SH-SY5Y (cell line): ENCODE measurements at regions not wholly inside any gene's neighbourhood (a gene's known extent, or its start where the extent isn't known, plus 50 kb on each side); places are given as distances from the start of the nearest gene placed in this dataset.

Source experiments
- GATA2 ChIP-seq: IDR thresholded peaks from 2 replicates; pipeline ENCODE4 v1.6.1; 2011; ENCODE audit warnings: mild to moderate bottlenecking, low read depth, low read length
- GATA3 ChIP-seq: IDR thresholded peaks from 2 replicates; pipeline ENCODE4 v1.6.1; 2011; ENCODE audit warnings: low read depth, mild to moderate bottlenecking, low read length, moderate library complexity

DNA sequence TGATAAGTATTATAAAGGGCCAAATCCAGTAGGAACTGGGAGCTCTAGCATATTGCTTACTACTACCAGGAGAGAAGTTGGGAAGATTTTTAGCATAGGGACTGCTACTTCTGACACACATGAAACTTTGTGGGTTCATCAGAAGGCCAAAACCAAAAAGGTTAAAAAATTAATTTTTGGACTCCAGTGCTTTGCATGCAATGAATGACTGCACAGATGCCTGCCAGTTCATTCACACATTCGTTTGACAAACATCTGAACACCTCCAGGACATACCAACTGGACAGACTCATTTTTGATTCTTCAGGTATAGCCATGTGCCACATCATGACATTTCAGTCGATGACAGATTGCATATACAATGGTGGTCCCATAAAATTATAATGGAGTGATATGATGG, 79.8 kb downstream of the MID1IP1 start:
- TF ChIP-seq GATA2 = no peak
- no peak for TF ChIP-seq GATA3
